IMR-90 (cell line): ENCODE measurements at regions not wholly inside any gene's neighbourhood (a gene's known extent, or its start where the extent isn't known, plus 50 kb on each side); places are given as distances from the start of the nearest gene placed in this dataset.

Source experiments
- ATAC-seq: fragments of 200-7000 bp; cut with Tn5 transposase; 2 replicates; pipeline ENCODE4 v1.9.1; 2020; ENCODE audit warnings: low read depth, mild to moderate bottlenecking, moderate library complexity
- BruUV-seq: library from RNA; stranded (reverse); fragments of 400-500 nt; replicated peaks from 2 replicates; lab custom pipeline; 2021; lab: Mats Ljungman, UMichigan
- CTCF ChIA-PET: fragments of 300-600 bp; formaldehyde crosslinking; extraction: SDS; loops from one replicate; lab custom pipeline; 2021; ENCODE audit warnings: antibody characterized with exemption; lab: Yijun Ruan, JAX
- POLR2A ChIA-PET: fragments of 300-600 bp; sonication (Branson Sonifier 250); formaldehyde crosslinking; loops from one replicate; lab custom pipeline; 2022; ENCODE audit warnings: antibody characterized with exemption; ENCODE audit not compliant: unreplicated experiment; lab: Charles Lee
- DNase-seq: peaks from one replicate; pipeline ENCODE4 v3.0.0; 2013
- H2AFZ ChIP-seq: replicated peaks from 2 replicates; pipeline ENCODE3; 2013; ENCODE audit warnings: low read length, mild to moderate bottlenecking; ENCODE audit not compliant: poor library complexity
- H2AK5ac ChIP-seq: 2 replicates; pipeline ENCODE4 v1.6.1; 2013; ENCODE audit warnings: low read depth, low read length, inconsistent platforms
- H2AK9ac ChIP-seq: replicated peaks from 2 replicates; pipeline ENCODE3; 2013; ENCODE audit warnings: mild to moderate bottlenecking, low read depth, low read length, moderate library complexity; ENCODE audit not compliant: poor library complexity
- H2BK120ac ChIP-seq: 2 replicates; pipeline ENCODE4 v1.6.1; 2013; ENCODE audit warnings: low read depth, low read length, inconsistent platforms
- H2BK15ac ChIP-seq: 3 replicates; pipeline ENCODE4 v1.6.1; 2013; ENCODE audit warnings: low read depth, low read length, inconsistent platforms
- H2BK20ac ChIP-seq: 2 replicates; pipeline ENCODE4 v1.6.1; 2013; ENCODE audit warnings: low read depth, mild to moderate bottlenecking, inconsistent platforms, low read length, moderate library complexity
- H2BK5ac ChIP-seq: 2 replicates; pipeline ENCODE4 v1.6.1; 2013; ENCODE audit warnings: mild to moderate bottlenecking, low read depth, low read length, inconsistent platforms; ENCODE audit not compliant: poor library complexity, severe bottlenecking
- H3K14ac ChIP-seq: replicated peaks from 2 replicates; pipeline ENCODE4 v1.6.1; 2013; ENCODE audit warnings: low read depth, low read length, inconsistent platforms
- H3K18ac ChIP-seq: 2 replicates; pipeline ENCODE4 v1.6.1; 2013; ENCODE audit warnings: low read depth, low read length, control low read depth
- H3K23ac ChIP-seq: 2 replicates; pipeline ENCODE4 v1.6.1; 2013; ENCODE audit warnings: low read depth, low read length, inconsistent platforms
- H3K27ac ChIP-seq: 2 replicates; pipeline ENCODE4 v1.5.1; 2013; ENCODE audit warnings: mild to moderate bottlenecking, control low read depth, low read length; ENCODE audit not compliant: insufficient read depth
- H3K27me3 ChIP-seq: 2 replicates; pipeline ENCODE4 v1.6.1; 2013; ENCODE audit warnings: low read length; ENCODE audit not compliant: control insufficient read depth, insufficient read depth
- H3K36me3 ChIP-seq: 2 replicates; pipeline ENCODE4 v1.6.1; 2013; ENCODE audit warnings: low read length, mixed read lengths; ENCODE audit not compliant: control insufficient read depth, insufficient read depth
- H3K4ac ChIP-seq: 2 replicates; pipeline ENCODE4 v1.6.1; 2013; ENCODE audit warnings: low read depth, low read length, inconsistent platforms
- H3K4me1 ChIP-seq: 2 replicates; pipeline ENCODE4 v1.6.1; 2013; ENCODE audit warnings: low read length, mixed read lengths; ENCODE audit not compliant: control insufficient read depth, insufficient read depth
- H3K4me2 ChIP-seq: 2 replicates; pipeline ENCODE4 v1.6.1; 2013; ENCODE audit warnings: low read depth, mild to moderate bottlenecking, control low read depth, low read length, moderate library complexity
- H3K4me3 ChIP-seq: 2 replicates; pipeline ENCODE4 v1.5.1; 2013; ENCODE audit warnings: low read depth, mild to moderate bottlenecking, control low read depth, low read length, moderate library complexity; ENCODE audit not compliant: insufficient read depth
- H3K56ac ChIP-seq: 2 replicates; pipeline ENCODE4 v1.6.1; 2013; ENCODE audit warnings: low read length, inconsistent platforms; ENCODE audit not compliant: insufficient read depth; ENCODE audit errors: extremely low read depth
- H3K79me1 ChIP-seq, 2 experiments: 2 replicates each; pipeline ENCODE4 v1.6.1; 2013; ENCODE audit warnings: low read length in 2 of 2, inconsistent platforms in 1 of 2, low read depth in 1 of 2
- H3K9ac ChIP-seq: 2 replicates; pipeline ENCODE4 v1.6.1; 2013; ENCODE audit warnings: low read depth, low read length, control low read depth
- H3K9me1 ChIP-seq: 2 replicates; pipeline ENCODE4 v1.6.1; 2013; ENCODE audit warnings: low read length, inconsistent platforms; ENCODE audit not compliant: insufficient read depth
- H3K9me3 ChIP-seq: 2 replicates; pipeline ENCODE4 v1.6.1; 2013; ENCODE audit warnings: low read length; ENCODE audit not compliant: control insufficient read depth, insufficient read depth
- H4K20me1 ChIP-seq: 2 replicates; pipeline ENCODE4 v1.6.1; 2013; ENCODE audit warnings: low read length, inconsistent platforms; ENCODE audit not compliant: insufficient read depth
- H4K5ac ChIP-seq: 2 replicates; pipeline ENCODE4 v1.6.1; 2013; ENCODE audit warnings: mild to moderate bottlenecking, low read depth, low read length, control low read depth
- H4K8ac ChIP-seq, 2 experiments: 2 replicates each; pipeline ENCODE4 v1.6.1; 2013; ENCODE audit warnings: low read depth in 2 of 2, low read length in 2 of 2, control low read depth in 1 of 2, inconsistent platforms in 1 of 2
- H4K91ac ChIP-seq: 2 replicates; pipeline ENCODE4 v1.6.1; 2013; ENCODE audit warnings: low read depth, low read length, inconsistent platforms; ENCODE audit not compliant: insufficient read depth
- BHLHE40 ChIP-seq: fragments of 150-350 bp; IDR thresholded peaks from 2 replicates; pipeline ENCODE4 v1.6.1; 2016; ENCODE audit warnings: mild to moderate bottlenecking, low read depth, low read length
- CEBPB ChIP-seq: IDR thresholded peaks from 2 replicates; pipeline ENCODE4 v1.6.1; 2012; ENCODE audit warnings: low read depth, low read length, improper control_type of control experiment
- CHD1 ChIP-seq: IDR thresholded peaks from 2 replicates; pipeline ENCODE4 v1.6.1; 2012; ENCODE audit warnings: low read depth, low read length, improper control_type of control experiment
- CTCF ChIP-seq: conservative IDR thresholded peaks from 2 replicates; pipeline ENCODE4 v1.5.1; 2012; ENCODE audit warnings: mild to moderate bottlenecking, low read depth, low read length, improper control_type of control experiment
- FOS ChIP-seq: fragments of 150-350 bp; IDR thresholded peaks from 2 replicates; pipeline ENCODE4 v1.6.1; 2016; ENCODE audit warnings: low read depth, low read length
- MAFK ChIP-seq: IDR thresholded peaks from 2 replicates; pipeline ENCODE4 v1.6.1; 2012; ENCODE audit warnings: low read depth, low read length, improper control_type of control experiment
- MAZ ChIP-seq: IDR thresholded peaks from 2 replicates; pipeline ENCODE4 v1.6.1; 2012; ENCODE audit warnings: low read depth, mild to moderate bottlenecking, low read length, improper control_type of control experiment, moderate library complexity, borderline replicate concordance
- MXI1 ChIP-seq: IDR thresholded peaks from 2 replicates; pipeline ENCODE4 v1.6.1; 2012; ENCODE audit warnings: low read depth, mild to moderate bottlenecking, low read length, moderate library complexity, borderline replicate concordance
- NFE2L2 ChIP-seq: fragments of 150-350 bp; IDR thresholded peaks from 2 replicates; pipeline ENCODE4 v1.6.1; 2016; ENCODE audit warnings: low read depth, mild to moderate bottlenecking, low read length
- POLR2A ChIP-seq: IDR thresholded peaks from 2 replicates; pipeline ENCODE4 v1.6.1; 2012; ENCODE audit warnings: mild to moderate bottlenecking, low read depth, low read length
- RAD21 ChIP-seq: IDR thresholded peaks from 2 replicates; pipeline ENCODE4 v1.6.1; 2012; ENCODE audit warnings: low read length, improper control_type of control experiment
- RCOR1 ChIP-seq: IDR thresholded peaks from 2 replicates; pipeline ENCODE4 v1.6.1; 2012; ENCODE audit warnings: mild to moderate bottlenecking, low read length, improper control_type of control experiment; ENCODE audit not compliant: insufficient replicate concordance
- RFX5 ChIP-seq: IDR thresholded peaks from 2 replicates; pipeline ENCODE4 v1.8.0; 2012; ENCODE audit warnings: low read depth, mild to moderate bottlenecking, low read length, moderate library complexity
- SMC3 ChIP-seq: fragments of 150-350 bp; IDR thresholded peaks from 2 replicates; pipeline ENCODE4 v1.6.1; 2016; ENCODE audit warnings: low read depth, mild to moderate bottlenecking, antibody characterized with exemption, low read length, moderate library complexity
- USF2 ChIP-seq: fragments of 150-350 bp; IDR thresholded peaks from 2 replicates; pipeline ENCODE4 v1.6.1; 2017; ENCODE audit warnings: mild to moderate bottlenecking, antibody characterized with exemption, low read length, low read depth
- WGBS, 2 experiments: methylation state at CpG; one replicate each; pipeline versions ENCODE4 v1.1.5 to v1.1.7; 2013; ENCODE audit warnings: missing lambda C conversion rate in 2 of 2; ENCODE audit not compliant: insufficient read length in 1 of 2; ENCODE audit errors: extremely low coverage in 2 of 2; 5-methylcytosine and 5-hydroxymethylcytosine counted together
- dilution Hi-C: fragments of 300-500 bp; cut with HindIII; formaldehyde crosslinking; loops from one replicate; pipeline ENCODE4 v1.14.3; 2018; ENCODE audit warnings: low sequenced_read_pairs; ENCODE audit not compliant: unreplicated experiment
- in situ Hi-C: fragments of 300-500 bp; cut with MboI; formaldehyde crosslinking; loops from 3 replicates; pipeline ENCODE4 v1.14.3; 2019; ENCODE audit warnings: low sequenced_read_pairs, inconsistent platforms, mixed read lengths
- intact Hi-C: fragments of 100-400 bp; cut with micrococcal nuclease; formaldehyde crosslinking; loops from 2 replicates; pipeline ENCODE4 v1.10.0; 2022
- TF ChIP-seq, protein P1 (sequence below): fragments of 150-350 bp; IDR thresholded peaks from 2 replicates; pipeline ENCODE4 v1.6.1; 2016; ENCODE audit warnings: low read depth, mild to moderate bottlenecking, low read length, moderate library complexity, borderline replicate concordance

- H4K5ac ChIP-seq = no peak overlapping the region
- no peaks in the 10 kb centered on the region for H3K4me1 ChIP-seq
- intact Hi-C loops (no loop called here), dilution Hi-C loops (no loop called here), in situ Hi-C loops (no loop called here)
- no peaks in the 10 kb centered on the region for H3K36me3 ChIP-seq
- no peak overlapping the region for H2AK9ac ChIP-seq
- no peaks in the 10 kb centered on the region for H4K20me1 ChIP-seq
- H2AK5ac ChIP-seq = no peak overlapping the region
- H3K4me2 ChIP-seq = no peak overlapping the region
- no peak overlapping the region for H2AFZ ChIP-seq
- no peak for ATAC-seq
- H3K27ac ChIP-seq = no peak overlapping the region
- no peaks in the 10 kb centered on the region for H3K79me1 ChIP-seq
- no peaks in the 10 kb centered on the region for H3K27me3 ChIP-seq
- H3K14ac ChIP-seq = no peak overlapping the region
- no peak overlapping the region for H3K4ac ChIP-seq
- H2BK120ac ChIP-seq = no peak overlapping the region
- no TSS peak for BruUV-seq
- no CpG with 5 or more reads among the region's 5 CpGs for WGBS, 2 experiments
- DNase-seq = no peak
- no peaks in the 10 kb centered on the region for H3K9me1 ChIP-seq
- H2BK20ac ChIP-seq = no peak overlapping the region
- H3K9me3 ChIP-seq = peaks cover 5% of the 10 kb centered on the region; the same call in 1 of the 2 replicates
- no peak overlapping the region for H2BK5ac ChIP-seq
- H3K18ac ChIP-seq = no peak overlapping the region
- H3K56ac ChIP-seq = no peak overlapping the region
- ChIA-PET POLR2A (no interaction called here), CTCF (no interaction called here)
- no peak overlapping the region for H3K4me3 ChIP-seq
- no peak overlapping the region for H3K23ac ChIP-seq
- H3K9ac ChIP-seq = no peak overlapping the region
- TF ChIP-seq NFE2L2 = no peak
- TF ChIP-seq CTCF = no peak
- TF ChIP-seq CEBPB = no peak
- no peak for TF ChIP-seq USF2
- TF ChIP-seq MAFK = no peak
- TF ChIP-seq SMC3 = no peak
- no peak for TF ChIP-seq CHD1
- no peak for TF ChIP-seq MXI1
- no peak for TF ChIP-seq FOS
- no peak for TF ChIP-seq BHLHE40
- TF ChIP-seq MAZ = no peak
- no peak for TF ChIP-seq RFX5
- TF ChIP-seq RAD21 = no peak
- TF ChIP-seq, protein P1, sequence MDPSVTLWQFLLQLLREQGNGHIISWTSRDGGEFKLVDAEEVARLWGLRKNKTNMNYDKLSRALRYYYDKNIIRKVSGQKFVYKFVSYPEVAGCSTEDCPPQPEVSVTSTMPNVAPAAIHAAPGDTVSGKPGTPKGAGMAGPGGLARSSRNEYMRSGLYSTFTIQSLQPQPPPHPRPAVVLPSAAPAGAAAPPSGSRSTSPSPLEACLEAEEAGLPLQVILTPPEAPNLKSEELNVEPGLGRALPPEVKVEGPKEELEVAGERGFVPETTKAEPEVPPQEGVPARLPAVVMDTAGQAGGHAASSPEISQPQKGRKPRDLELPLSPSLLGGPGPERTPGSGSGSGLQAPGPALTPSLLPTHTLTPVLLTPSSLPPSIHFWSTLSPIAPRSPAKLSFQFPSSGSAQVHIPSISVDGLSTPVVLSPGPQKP = no peak
- TF ChIP-seq RCOR1 = no peak
- TF ChIP-seq POLR2A = no peak
- H4K91ac ChIP-seq = no peak overlapping the region
- H4K8ac ChIP-seq = no peak overlapping the region
- H2BK15ac ChIP-seq = no peak overlapping the region
These were observed 1070.3 kb upstream of the CDH18 start for GRCh38 chr5:21058289-21058688.
